HG03135 (cell line): ENCODE measurements at regions not wholly inside any gene's neighbourhood (a gene's known extent, or its start where the extent isn't known, plus 50 kb on each side); places are given as distances from the start of the nearest gene placed in this dataset.

Experiments used
- ATAC-seq: cut with Tn5 transposase; IDR thresholded peaks from one replicate; pipeline ENCODE4 v1.9.1; 2021; ENCODE audit warnings: mild to moderate bottlenecking, moderate library complexity; ENCODE audit not compliant: unreplicated experiment

DNA sequence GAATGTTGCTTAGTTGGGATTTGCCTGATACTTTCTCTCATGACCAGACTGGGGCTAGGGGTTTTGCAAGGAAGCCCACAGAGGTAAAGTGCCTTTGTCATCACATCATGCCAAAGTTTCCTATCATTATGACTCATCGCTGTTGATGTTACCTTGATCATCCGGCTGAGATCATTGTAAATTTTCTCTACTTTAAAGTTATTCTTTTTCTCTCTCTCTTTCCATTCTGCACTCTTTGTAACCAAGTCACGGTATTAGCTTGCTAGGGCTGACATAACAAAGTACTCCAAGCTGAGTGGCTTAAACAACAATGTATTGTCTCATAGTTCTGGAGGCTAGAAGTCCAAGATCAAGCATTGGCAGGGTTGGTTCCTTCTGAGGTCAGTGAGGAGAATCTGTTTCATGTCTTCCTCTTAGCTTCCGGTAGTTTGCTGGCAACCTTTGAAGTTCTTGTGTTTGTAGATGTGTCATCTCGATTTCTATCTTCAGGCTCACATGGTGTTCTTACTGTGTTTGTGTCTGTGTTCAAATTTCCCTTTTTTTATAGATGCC, 113.0 kb downstream of the DTHD1 start:
- no peak for ATAC-seq

- ATAC-seq = peak; percentile 67
Observed at GRCh38 chr4:36399762-36400353, 118.4 kb downstream of the DTHD1 start.

DNA sequence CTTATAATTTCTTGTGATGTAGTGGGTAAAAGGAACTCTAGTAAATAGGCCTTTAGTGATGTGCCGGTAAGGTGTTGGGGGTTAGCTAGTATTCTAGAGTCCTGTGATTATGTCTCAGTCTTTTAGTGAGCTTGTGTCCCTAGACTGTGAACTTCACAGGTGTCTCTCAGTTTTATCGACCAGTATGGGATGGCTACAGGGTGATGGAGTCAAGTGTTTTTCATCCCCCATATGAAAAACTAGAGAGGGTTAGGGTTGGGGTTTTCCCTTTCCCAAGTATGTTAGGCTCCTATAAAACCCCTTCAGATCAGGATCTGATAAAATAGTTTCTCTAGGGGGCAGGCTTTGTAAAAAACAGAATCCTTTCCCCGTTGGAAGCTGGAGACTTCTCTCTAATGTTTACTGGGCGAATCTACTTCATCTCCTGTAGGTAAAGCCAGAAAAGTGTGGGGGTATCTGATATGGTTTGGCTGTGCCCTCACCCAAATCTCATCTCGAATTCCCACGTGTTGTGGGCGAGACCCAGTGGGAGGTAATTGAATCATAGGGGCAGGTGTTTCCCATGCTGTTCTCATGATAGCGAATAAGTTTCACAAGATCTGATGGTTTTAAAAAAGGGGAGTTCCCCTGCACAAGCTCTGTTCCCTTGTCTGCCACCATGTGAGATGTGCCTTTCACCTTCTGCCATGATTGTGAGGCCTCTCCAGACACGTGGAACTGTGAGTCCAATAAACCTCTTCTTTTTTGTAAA, 120.8 kb downstream of the DTHD1 start:
- ATAC-seq = no peak

- ATAC-seq = no peak
Observed at GRCh38 chr4:36411338-36411737, 129.9 kb downstream of the DTHD1 start.

- ATAC-seq = no peak
Observed at GRCh38 chr4:36414248-36414647, 132.8 kb downstream of the DTHD1 start.

DNA sequence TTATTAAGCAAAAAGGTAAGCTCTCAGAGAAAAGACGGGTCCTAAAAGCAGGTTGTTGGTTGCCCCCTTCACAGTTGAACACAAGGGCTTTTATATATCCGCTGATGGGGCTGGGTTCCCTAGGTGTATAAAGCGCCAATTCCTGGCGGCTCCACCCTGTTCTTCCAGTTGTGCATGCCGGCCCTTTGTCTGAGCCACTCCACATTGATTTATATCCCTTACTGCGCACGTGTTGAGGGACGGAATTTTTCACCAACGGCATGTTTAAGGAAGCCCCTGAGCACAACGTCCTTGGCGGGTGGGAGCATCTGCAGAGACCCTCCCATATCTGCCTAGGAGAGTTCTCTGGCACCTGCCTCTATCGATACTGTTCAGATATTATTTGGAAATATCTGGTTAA, 135.7 kb downstream of the DTHD1 start:
- no peak for ATAC-seq

DNA sequence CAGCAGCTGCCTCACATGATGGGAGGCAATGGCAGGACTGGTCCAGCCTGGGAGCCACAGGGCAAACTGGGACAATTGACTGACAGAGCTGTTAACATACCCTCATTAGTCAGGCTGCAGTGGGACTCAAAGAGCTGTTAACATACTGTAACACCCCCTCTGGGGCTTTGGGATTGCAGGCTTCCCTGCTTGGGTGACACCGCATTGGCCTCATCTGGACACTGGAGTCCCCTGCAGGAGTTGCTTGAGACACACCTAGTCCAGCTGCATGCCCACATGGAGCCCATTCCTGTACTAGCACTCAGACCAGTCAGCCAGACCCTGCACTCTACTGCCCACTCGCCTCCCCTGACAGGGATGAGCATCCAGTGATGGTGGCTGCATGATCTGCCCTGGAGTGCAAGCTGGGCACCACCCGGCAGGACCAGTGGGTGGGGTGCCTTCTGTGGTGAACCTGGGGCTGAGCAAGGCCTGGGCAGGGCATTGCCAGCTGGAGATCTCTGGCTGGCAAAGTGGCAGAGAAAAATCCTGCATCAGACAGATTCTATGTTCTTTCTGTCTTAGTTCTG, 138.8 kb downstream of the DTHD1 start:
- no peak for ATAC-seq

DNA sequence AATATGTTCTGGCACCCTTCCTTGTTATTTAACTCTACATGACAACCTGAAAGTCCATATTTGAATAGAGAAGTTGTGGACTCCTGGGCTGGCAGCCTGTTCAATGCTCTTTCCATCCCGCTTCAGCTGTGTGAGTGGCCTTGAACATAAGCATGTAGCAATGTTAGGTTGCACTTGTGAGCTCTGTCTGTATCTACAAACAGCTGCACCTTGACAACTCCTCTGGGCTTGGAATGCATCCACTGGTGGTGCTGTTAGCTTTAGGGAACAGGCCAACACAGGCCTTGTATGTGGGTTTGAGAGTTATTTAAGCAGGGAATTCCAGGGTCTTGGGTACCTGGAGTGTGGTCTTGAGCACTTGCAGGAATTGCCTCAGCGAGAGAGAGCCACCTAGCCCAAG, 141.2 kb downstream of the DTHD1 start:
- no peak for ATAC-seq

- no peak for ATAC-seq
Observed at GRCh38 chr4:36426741-36427140, 145.3 kb downstream of the DTHD1 start.

- ATAC-seq = no peak
Observed at GRCh38 chr4:36427696-36428095, 146.3 kb downstream of the DTHD1 start.

DNA sequence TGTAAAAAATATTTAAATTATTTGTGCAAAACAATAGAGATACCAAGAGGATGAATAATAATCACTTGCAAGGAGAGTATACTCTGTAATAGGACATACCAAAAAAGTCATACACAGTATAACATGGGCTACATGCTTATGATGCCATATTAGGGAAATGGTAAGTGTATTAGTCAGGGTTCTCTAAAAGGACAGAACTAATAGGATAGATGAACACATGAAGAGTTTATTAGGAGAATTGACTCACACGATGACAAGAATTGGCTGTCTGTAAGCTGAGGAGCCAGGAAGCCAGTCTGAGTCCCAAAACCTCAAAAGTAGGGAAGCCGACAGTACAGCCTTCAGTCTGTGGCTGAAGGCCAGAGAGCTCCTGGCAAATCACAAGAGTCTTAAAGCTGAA, 151.2 kb downstream of the DTHD1 start:
- ATAC-seq = no peak

- no peak for ATAC-seq
Observed at GRCh38 chr4:36439556-36439955, 158.1 kb downstream of the DTHD1 start.

DNA sequence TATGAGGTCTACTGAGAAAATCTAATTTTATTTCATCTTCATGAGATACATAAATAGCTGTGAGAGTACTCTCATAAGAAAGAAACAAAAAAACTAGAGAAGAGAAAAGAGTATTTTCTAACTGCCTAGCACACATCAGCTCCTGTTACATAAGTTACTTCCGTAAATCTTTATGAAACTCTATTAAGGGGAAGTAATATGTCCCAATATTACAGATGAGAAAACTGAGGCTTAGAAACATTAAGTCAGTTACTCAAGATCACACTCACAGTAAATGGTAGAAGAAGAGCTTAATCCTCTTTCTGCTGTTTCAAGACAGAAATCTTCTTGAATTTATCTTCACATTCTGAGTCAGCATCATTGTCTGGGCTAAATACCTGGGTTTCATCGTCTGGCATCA, 164.1 kb downstream of the DTHD1 start:
- no peak for ATAC-seq

DNA sequence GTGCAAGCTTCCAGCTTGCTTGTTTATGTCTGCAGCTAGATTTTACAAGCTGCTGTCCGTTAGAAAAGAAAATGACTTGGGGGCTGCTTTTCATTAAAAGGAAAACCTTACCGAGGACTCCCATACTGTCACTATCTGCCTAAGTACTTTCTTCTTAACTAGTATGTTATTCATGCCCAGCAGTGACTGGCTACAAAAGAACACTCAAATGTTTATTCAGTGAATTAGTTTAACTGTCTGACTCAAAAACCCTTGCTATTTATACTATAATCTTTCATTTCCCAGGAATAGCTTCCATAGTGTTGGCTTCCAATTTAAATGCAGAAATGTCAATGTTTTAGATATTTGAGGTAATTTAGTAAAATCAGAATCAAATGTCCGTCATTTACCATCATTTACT, 164.9 kb downstream of the DTHD1 start:
- no peak for ATAC-seq

- no peak for ATAC-seq
Observed at GRCh38 chr4:36461344-36461743, 179.9 kb downstream of the DTHD1 start.

DNA sequence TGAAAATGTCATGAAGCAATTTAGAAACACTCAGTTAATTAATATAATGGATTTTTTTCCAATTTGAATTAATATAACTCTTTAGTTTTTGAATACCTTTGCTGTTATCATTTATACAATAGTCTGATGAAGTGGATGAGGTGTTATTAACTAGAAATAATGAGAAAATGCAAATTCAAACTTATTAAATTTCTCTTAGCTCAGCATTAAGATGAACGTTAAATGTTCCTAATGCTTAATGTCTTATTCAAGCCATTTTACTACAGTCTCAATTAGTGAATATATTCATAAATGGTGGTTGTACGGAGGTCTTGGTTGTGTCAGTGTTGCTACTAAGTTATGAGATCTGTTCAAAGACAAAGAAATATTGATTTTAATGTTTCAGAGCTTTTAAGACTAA, 186.3 kb downstream of the DTHD1 start:
- ATAC-seq = no peak

DNA sequence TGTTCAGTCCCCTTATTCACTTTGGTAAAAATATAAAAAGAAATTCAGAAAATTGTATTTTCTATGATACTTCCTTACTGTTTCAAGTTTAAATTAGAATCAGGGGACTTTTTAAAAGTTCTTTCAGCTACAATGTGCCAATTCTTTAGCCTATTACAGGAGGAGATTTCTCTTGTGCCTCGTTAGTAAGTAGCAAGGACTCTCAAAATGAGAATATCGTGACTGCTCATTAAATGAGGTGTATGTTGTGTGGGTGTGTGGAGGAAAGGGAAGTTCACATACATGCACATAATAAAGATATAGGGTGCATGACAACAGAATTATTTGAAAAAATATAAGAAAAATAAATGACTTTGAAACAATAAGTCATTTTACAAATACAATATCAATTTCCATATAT, 190.5 kb downstream of the DTHD1 start:
- no peak for ATAC-seq

GRCh38 chr4:36476135-36476534, 194.7 kb downstream of the DTHD1 start:
- no peak for ATAC-seq

DNA sequence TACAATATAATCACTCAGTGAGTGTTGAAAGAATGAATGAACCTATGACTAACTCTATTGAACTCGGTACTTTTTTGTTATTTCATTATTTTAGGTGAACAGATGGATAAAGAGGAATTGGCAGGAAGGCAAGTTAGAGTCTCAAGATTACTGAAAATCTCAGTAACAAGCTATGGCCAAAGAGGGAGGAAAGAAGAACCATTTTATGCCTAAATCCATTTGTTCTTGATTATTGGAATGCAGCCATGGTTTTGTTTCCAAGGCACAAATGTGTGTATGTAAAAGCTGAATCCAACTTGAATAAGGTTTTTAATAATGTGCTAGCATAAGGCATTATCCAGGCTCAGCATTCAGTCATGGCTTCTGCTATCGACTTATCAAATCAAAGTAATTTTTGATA, 196.4 kb downstream of the DTHD1 start:
- no peak for ATAC-seq

DNA sequence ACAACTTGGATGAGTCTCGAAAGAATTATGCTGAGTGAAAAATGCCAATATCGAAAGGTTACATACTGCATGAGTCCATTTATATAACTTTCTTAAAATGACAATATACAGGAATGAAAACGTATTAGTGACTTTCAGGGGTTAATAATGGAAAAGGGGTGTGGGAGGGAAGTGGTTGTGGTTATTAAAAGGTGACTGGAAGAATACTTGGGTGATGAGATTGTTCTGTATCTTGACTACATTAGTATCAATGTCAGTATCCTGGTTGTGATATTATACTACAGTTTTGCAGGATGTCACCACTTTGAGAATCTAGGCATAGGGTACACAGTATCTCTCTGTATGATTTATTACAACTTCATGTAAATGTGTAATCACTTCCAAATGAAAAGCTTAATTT, 204.5 kb downstream of the DTHD1 start:
- ATAC-seq = no peak

DNA sequence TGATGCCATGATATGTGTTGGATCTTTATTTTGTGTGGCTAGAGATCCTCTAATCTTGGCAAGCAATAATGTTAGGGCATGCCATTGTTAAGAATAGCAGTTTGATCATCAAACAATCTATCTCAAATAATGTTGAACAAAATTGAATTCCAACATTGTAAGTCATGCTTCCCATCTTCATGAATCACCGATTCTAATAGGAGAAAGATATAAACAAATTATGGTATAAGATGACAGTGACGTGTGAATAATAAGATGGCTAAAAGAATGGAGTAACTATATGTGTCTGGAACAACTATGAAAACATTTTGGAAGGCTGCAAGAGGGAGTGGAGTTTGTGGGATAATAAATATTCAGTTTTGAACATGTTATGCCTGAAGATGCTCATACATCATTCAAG, 208.4 kb downstream of the DTHD1 start:
- ATAC-seq = no peak

GRCh38 chr4:36492041-36492440, 210.6 kb downstream of the DTHD1 start:
- no peak for ATAC-seq
